Adrenal gland (tissue), 9 donors: ENCODE measurements at regions not wholly inside any gene's neighbourhood (a gene's known extent, or its start where the extent isn't known, plus 50 kb on each side); places are given as distances from the start of the nearest gene placed in this dataset.

Source experiments
- DNase-seq, 7 donors: peaks; one replicate each; pipeline ENCODE4 v3.0.0-alpha.2; 2019 to 2020
- H3K27ac ChIP-seq, 5 donors: fragments of 200-600 bp; sonication (generic) in 4 of 5; 1 replicate in 3 of 5; 2 replicates in 2 of 5; pipeline versions ENCODE4 v1.5.1 to v1.8.0; 2016 to 2020; ENCODE audit warnings: mild to moderate bottlenecking in 1 of 5
- H3K27me3 ChIP-seq: fragments of 200-600 bp; 2 replicates; pipeline ENCODE4 v1.8.0; 2021
- H3K36me3 ChIP-seq, 2 donors: fragments of 200-600 bp; replicated peaks in 1 of 2; 1 replicate in 1 of 2; 2 replicates in 1 of 2; pipeline versions ENCODE4 v1.5.1 to v1.8.0; 2018 to 2022
- H3K4me1 ChIP-seq, 2 donors: fragments of 200-600 bp; replicated peaks in 1 of 2; 1 replicate in 1 of 2; 2 replicates in 1 of 2; pipeline versions ENCODE4 v1.5.1 to v1.8.0; 2018 to 2021
- H3K4me3 ChIP-seq, 4 donors: fragments of 200-600 bp; sonication (generic) in 3 of 4; one replicate each; pipeline ENCODE4 v1.5.1; 2016 to 2018
- H3K9me3 ChIP-seq, 3 donors: fragments of 200-600 bp; sonication (generic) in 1 of 3; replicated peaks in 1 of 3; 1 replicate in 2 of 3; 2 replicates in 1 of 3; pipeline versions ENCODE4 v1.5.1 to v1.8.0; 2016 to 2021
- CTCF ChIP-seq, 6 experiments: fragments of 450-650 bp in 4 of 6; fragments of 200-600 bp in 2 of 6; sonication (generic) in 1 of 6; IDR thresholded peaks; 1 replicate in 5 of 6; 2 replicates in 1 of 6; pipeline versions ENCODE4 v1.5.1 to v1.8.0; 2016 to 2021; ENCODE audit warnings: antibody characterized with exemption in 6 of 6, mild to moderate bottlenecking in 2 of 6, moderate library complexity in 1 of 6
- POLR2A ChIP-seq, 2 donors: fragments of 450-650 bp; IDR thresholded peaks; one replicate each; pipeline ENCODE4 v1.6.1; 2017; ENCODE audit warnings: antibody characterized with exemption in 2 of 2, mild to moderate bottlenecking in 2 of 2, moderate library complexity in 1 of 2
- WGBS, 4 donors: extraction: QIAGEN DNeasy Blood & Tissue Kit in 2 of 4; methylation state at CpG; one replicate each; pipeline versions ENCODE4 v1.1.5 to v1.1.7; 2013 to 2017; 5-methylcytosine and 5-hydroxymethylcytosine counted together
- intact Hi-C, 2 donors: fragments of 100-400 bp; cut with DNase I; formaldehyde crosslinking; loops; one replicate each; pipeline versions ENCODE4 v1.14.1 to v1.15.0; 2022 to 2023
- donor health status: healthy with polysubstance abuse.
- donor health status: Bipolar disorder and iron deficiency.
- donor health status: DM: yes; HTN: yes; CAD: no.
- donor health status: DM: no; HTN: no; CAD: no.
- donor health status: DM: no; HTN: no; CAD: no.

- H3K4me1 ChIP-seq, result no peaks in the 10 kb centered on the region
- no peak overlapping the region for H3K4me3 ChIP-seq
- no peak for DNase-seq
- no peaks in the 10 kb centered on the region for H3K36me3 ChIP-seq
- TF ChIP-seq CTCF (IDR thresholded peaks at IDR 0.05), result no peak
- no peak for TF ChIP-seq POLR2A (IDR thresholded peaks at IDR 0.05)
- intact Hi-C loops, result no loop called here
- H3K9me3 ChIP-seq, result no peaks in the 10 kb centered on the region
- 58 to 75% (median 66%) methylated on average over 4 of the region's 4 CpGs for WGBS, 4 donors
- H3K27me3 ChIP-seq, result no peaks in the 10 kb centered on the region
- H3K27ac ChIP-seq, result no peak overlapping the region
Observed at GRCh38 chr11:109526931-109527330, 104.9 kb downstream of the C11orf87 start.

GRCh38 chr11:109527496-109527895, 105.5 kb downstream of the C11orf87 start:
- H3K4me3 ChIP-seq, result no peak overlapping the region
- H3K36me3 ChIP-seq, result no peaks in the 10 kb centered on the region
- intact Hi-C loops, result no loop called here
- TF ChIP-seq POLR2A (IDR thresholded peaks at IDR 0.05) (no peak), CTCF (IDR thresholded peaks at IDR 0.05) (no peak)
- H3K27me3 ChIP-seq, result no peaks in the 10 kb centered on the region
- 25 to 44% (median 42%) methylated on average over 1 of the region's 1 CpG for WGBS, 4 donors
- no peak for DNase-seq
- H3K27ac ChIP-seq, result no peak overlapping the region
- H3K9me3 ChIP-seq, result no peaks in the 10 kb centered on the region
- no peaks in the 10 kb centered on the region for H3K4me1 ChIP-seq

- 70 to 76% (median 73%) methylated on average over 6 of the region's 6 CpGs for WGBS, 4 donors
- H3K27me3 ChIP-seq, result no peaks in the 10 kb centered on the region
- no peaks in the 10 kb centered on the region for H3K9me3 ChIP-seq
- DNase-seq, result no peak
- TF ChIP-seq POLR2A (IDR thresholded peaks at IDR 0.05) (no peak), CTCF (IDR thresholded peaks at IDR 0.05) (no peak)
- no peak overlapping the region for H3K27ac ChIP-seq
- no peak overlapping the region for H3K4me3 ChIP-seq
- H3K4me1 ChIP-seq, result no peaks in the 10 kb centered on the region
- intact Hi-C loops, result no loop called here
- no peaks in the 10 kb centered on the region for H3K36me3 ChIP-seq
Observed at GRCh38 chr11:109547356-109548027, 125.5 kb downstream of the C11orf87 start.

GRCh38 chr11:109552376-109552775, 130.4 kb downstream of the C11orf87 start:
- no peaks in the 10 kb centered on the region for H3K27me3 ChIP-seq
- WGBS, 4 donors, result 87 to 97% (median 93%) methylated on average over 3 of the region's 3 CpGs
- intact Hi-C loops, result no loop called here
- no peak for DNase-seq
- H3K4me3 ChIP-seq, result no peak overlapping the region
- H3K9me3 ChIP-seq, result no peaks in the 10 kb centered on the region
- no peaks in the 10 kb centered on the region for H3K36me3 ChIP-seq
- H3K27ac ChIP-seq, result no peak overlapping the region
- TF ChIP-seq CTCF (IDR thresholded peaks at IDR 0.05), result no peak
- TF ChIP-seq POLR2A (IDR thresholded peaks at IDR 0.05), result no peak
- no peaks in the 10 kb centered on the region for H3K4me1 ChIP-seq
